Uterus (tissue), 3 donors: ENCODE measurements at regions not wholly inside any gene's neighbourhood (a gene's known extent, or its start where the extent isn't known, plus 50 kb on each side); places are given as distances from the start of the nearest gene placed in this dataset.

Experiments used
- DNase-seq, 2 donors: peaks; one replicate each; pipeline ENCODE4 v3.0.0-alpha.2; 2019 to 2020
- H3K27ac ChIP-seq, 2 donors: fragments of 200-600 bp; sonication (generic); 1 replicate in 1 of 2; 2 replicates in 1 of 2; pipeline ENCODE4 v1.5.1; 2016 to 2018
- H3K27me3 ChIP-seq, 2 donors: fragments of 200-600 bp; sonication (generic); one replicate each; pipeline ENCODE4 v1.5.1; 2018 to 2019; ENCODE audit warnings: control low read depth in 1 of 2
- H3K36me3 ChIP-seq, 2 donors: fragments of 200-600 bp; sonication (generic); one replicate each; pipeline ENCODE4 v1.5.1; 2019; ENCODE audit warnings: control low read depth in 1 of 2
- H3K4me1 ChIP-seq, 2 donors: fragments of 200-600 bp; sonication (generic); one replicate each; pipeline ENCODE4 v1.5.1; 2018 to 2019; ENCODE audit warnings: control low read depth in 1 of 2
- H3K4me3 ChIP-seq, 2 donors: fragments of 200-600 bp; sonication (generic); 1 replicate in 1 of 2; 2 replicates in 1 of 2; pipeline ENCODE4 v1.5.1; 2018 to 2019; ENCODE audit warnings: mild to moderate bottlenecking in 1 of 2
- H3K9me3 ChIP-seq, 2 donors: fragments of 200-600 bp; sonication (generic); one replicate each; pipeline ENCODE4 v1.5.1; 2019; ENCODE audit warnings: control low read depth in 1 of 2
- POLR2A ChIP-seq, 2 donors: fragments of 450-650 bp; IDR thresholded peaks; one replicate each; pipeline ENCODE4 v1.6.1; 2016; ENCODE audit warnings: antibody characterized with exemption in 2 of 2, mild to moderate bottlenecking in 1 of 2, moderate library complexity in 1 of 2
- intact Hi-C: fragments of 100-400 bp; cut with DNase I; formaldehyde crosslinking; loops from one replicate; pipeline ENCODE4 v1.15.1; 2023; ENCODE audit warnings: low total_unique reads
- TF ChIP-seq, protein P1 (sequence below), 4 experiments: fragments of 200-600 bp in 2 of 4; fragments of 450-650 bp in 2 of 4; sonication (generic) in 2 of 4; IDR thresholded peaks; one replicate each; pipeline ENCODE4 v1.5.1; 2016 to 2019; ENCODE audit warnings: antibody characterized with exemption in 4 of 4, mild to moderate bottlenecking in 2 of 4, moderate library complexity in 1 of 4
- donor health status: DM: yes; HTN: yes; CAD: no.

DNA sequence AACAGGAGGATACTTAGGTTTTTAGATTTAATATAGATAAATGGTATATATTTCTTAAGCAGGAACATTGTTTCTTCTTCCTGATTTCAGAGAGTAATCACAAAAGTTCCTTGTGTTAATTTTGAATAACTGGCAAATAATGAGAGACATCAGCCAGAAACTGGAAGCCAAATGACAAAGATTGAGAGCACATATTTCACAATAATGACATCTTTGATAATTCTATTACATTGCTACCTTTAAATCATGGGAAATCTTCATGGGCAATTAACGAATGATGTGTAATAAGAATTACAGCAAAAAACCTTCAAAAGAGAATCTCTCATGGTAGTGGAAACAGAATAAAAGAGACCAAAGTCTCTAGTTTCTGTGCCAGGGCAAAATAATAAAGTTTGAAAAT lies 215.1 kb downstream of the NUP35 start:
- Histone ChIP-seq H3K36me3 (no peaks in the 10 kb centered on the region), H3K9me3 (no peaks in the 10 kb centered on the region), H3K4me3 (no peak overlapping the region), H3K4me1 (no peaks in the 10 kb centered on the region), H3K27me3 (no peaks in the 10 kb centered on the region), H3K27ac (no peak overlapping the region)
- DNase-seq, result no peak
- no peak for TF ChIP-seq POLR2A (IDR thresholded peaks at IDR 0.05)
- TF ChIP-seq, protein P1, sequence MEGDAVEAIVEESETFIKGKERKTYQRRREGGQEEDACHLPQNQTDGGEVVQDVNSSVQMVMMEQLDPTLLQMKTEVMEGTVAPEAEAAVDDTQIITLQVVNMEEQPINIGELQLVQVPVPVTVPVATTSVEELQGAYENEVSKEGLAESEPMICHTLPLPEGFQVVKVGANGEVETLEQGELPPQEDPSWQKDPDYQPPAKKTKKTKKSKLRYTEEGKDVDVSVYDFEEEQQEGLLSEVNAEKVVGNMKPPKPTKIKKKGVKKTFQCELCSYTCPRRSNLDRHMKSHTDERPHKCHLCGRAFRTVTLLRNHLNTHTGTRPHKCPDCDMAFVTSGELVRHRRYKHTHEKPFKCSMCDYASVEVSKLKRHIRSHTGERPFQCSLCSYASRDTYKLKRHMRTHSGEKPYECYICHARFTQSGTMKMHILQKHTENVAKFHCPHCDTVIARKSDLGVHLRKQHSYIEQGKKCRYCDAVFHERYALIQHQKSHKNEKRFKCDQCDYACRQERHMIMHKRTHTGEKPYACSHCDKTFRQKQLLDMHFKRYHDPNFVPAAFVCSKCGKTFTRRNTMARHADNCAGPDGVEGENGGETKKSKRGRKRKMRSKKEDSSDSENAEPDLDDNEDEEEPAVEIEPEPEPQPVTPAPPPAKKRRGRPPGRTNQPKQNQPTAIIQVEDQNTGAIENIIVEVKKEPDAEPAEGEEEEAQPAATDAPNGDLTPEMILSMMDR (IDR thresholded peaks at IDR 0.05), result no peak
- intact Hi-C loops, result no loop called here

DNA sequence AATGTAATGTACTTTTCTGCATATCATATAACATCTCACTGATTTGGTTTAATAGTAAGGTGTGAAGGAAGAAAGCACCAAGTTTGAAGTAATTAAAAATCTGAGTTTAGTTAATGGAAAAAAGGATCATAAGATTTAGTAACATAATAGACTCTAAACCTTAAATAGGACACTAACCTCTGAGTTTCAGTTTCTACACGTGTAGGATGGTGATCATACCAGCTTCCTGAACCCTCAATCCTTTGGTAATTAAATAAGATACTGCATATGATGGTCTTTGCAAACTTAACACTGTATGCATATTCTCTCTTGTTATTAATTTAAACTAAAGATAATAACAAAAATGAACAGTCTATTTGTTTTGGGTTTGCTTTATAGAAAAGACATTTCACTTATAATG lies 216.8 kb downstream of the NUP35 start:
- Histone ChIP-seq H3K27ac (no peak overlapping the region), H3K36me3 (no peaks in the 10 kb centered on the region), H3K4me1 (no peaks in the 10 kb centered on the region), H3K4me3 (no peak overlapping the region), H3K27me3 (no peaks in the 10 kb centered on the region), H3K9me3 (no peaks in the 10 kb centered on the region)
- no peak for DNase-seq
- intact Hi-C loops, result no loop called here
- TF ChIP-seq POLR2A (IDR thresholded peaks at IDR 0.05), result no peak
- TF ChIP-seq, protein P1 (IDR thresholded peaks at IDR 0.05), result no peak

DNA sequence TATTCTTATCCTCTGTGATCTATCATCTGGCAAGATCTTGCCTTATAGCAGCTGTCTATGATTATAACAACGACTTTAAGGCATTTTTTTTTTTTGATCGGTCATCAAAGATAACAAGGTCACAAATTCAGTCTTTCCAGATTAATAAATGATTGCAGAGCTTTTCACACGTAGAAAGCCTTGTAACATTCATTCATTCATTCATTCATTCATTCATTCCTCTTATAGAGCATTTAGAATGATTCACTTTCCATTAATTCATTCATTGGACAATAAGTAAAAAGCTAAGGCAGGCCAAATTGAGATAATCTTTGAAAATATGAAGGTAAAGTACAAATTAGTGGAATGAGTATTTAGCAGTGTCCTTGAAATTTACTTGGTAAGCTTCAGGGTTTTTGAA lies 223.7 kb downstream of the NUP35 start:
- TF ChIP-seq POLR2A (IDR thresholded peaks at IDR 0.05), result no peak
- TF ChIP-seq, protein P1 (IDR thresholded peaks at IDR 0.05), result no peak
- intact Hi-C loops, result no loop called here
- no peaks in the 10 kb centered on the region for H3K9me3 ChIP-seq
- no peak overlapping the region for H3K4me3 ChIP-seq
- DNase-seq, result no peak
- no peaks in the 10 kb centered on the region for H3K36me3 ChIP-seq
- no peaks in the 10 kb centered on the region for H3K4me1 ChIP-seq
- H3K27ac ChIP-seq, result no peak overlapping the region
- H3K27me3 ChIP-seq, result no peaks in the 10 kb centered on the region

DNA sequence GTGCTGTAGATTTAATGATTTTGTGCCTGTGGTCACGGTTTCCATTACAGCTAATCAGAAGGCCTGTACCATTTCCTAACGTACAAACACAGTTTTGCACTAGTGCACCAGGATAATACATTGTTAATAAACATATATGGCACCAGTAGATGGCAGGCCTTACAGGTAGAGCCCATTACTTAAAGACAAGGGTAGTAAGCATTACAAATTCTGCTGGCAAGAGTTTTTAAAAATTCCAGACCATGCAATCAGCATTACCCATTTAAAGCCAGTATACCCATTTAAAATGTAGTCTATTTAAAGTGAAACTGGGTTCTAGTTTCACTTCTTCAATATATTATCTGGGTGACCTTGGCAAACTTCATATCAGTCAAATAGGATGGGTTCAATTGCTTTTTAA lies 224.2 kb downstream of the NUP35 start:
- no peak for TF ChIP-seq POLR2A (IDR thresholded peaks at IDR 0.05)
- TF ChIP-seq, protein P1 (IDR thresholded peaks at IDR 0.05), result no peak
- no peaks in the 10 kb centered on the region for H3K9me3 ChIP-seq
- no peaks in the 10 kb centered on the region for H3K4me1 ChIP-seq
- no peak overlapping the region for H3K4me3 ChIP-seq
- no peaks in the 10 kb centered on the region for H3K36me3 ChIP-seq
- no peaks in the 10 kb centered on the region for H3K27me3 ChIP-seq
- H3K27ac ChIP-seq, result no peak overlapping the region
- intact Hi-C loops, result no loop called here
- no peak for DNase-seq

DNA sequence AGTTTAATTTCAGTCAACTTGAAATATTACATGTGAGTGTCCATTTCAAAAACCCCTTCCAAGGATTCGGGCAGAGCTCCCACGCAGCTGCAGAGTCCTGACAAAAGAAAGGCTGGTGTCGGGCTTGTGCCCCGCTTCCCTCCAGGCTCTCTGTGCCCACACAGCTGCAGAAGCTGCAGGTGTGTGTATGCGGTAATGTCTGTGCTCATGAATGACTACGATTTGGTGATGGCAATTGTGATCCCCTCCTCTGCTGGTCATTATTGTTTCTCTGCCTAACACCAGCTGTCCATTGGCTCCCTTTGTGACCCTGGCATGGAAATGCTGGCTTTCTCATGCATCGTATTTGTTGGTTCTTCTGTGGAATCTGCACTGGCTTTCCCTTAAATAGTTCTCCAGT lies 224.8 kb downstream of the NUP35 start:
- intact Hi-C loops, result no loop called here
- H3K4me1 ChIP-seq, result no peaks in the 10 kb centered on the region
- no peak for DNase-seq
- H3K27ac ChIP-seq, result no peak overlapping the region
- no peaks in the 10 kb centered on the region for H3K36me3 ChIP-seq
- H3K27me3 ChIP-seq, result no peaks in the 10 kb centered on the region
- no peaks in the 10 kb centered on the region for H3K9me3 ChIP-seq
- no peak overlapping the region for H3K4me3 ChIP-seq
- TF ChIP-seq, protein P1 (IDR thresholded peaks at IDR 0.05), result no peak
- TF ChIP-seq POLR2A (IDR thresholded peaks at IDR 0.05), result no peak
